ENCODE measurements at regions not wholly inside any gene's neighbourhood (a gene's known extent, or its start where the extent isn't known, plus 50 kb on each side); places are given as distances from the start of the nearest gene placed in this dataset.

- DNase-seq, result no peak
Measured at GRCh38 chr5:98585661-98586310, 187.7 kb upstream of the RGMB start.

GRCh38 chr5:98586581-98586980, 186.9 kb upstream of the RGMB start:
- DNase-seq, result no peak

- no peak for DNase-seq
Measured at GRCh38 chr5:98587166-98587565, 186.3 kb upstream of the RGMB start.

- no peak for DNase-seq
Measured at GRCh38 chr5:98588215-98588614, 185.2 kb upstream of the RGMB start.

GRCh38 chr5:98593418-98593817, 180.0 kb upstream of the RGMB start:
- no peak for DNase-seq

GRCh38 chr5:98594098-98594497, 179.4 kb upstream of the RGMB start:
- no peak for DNase-seq

- no peak for DNase-seq
Measured at GRCh38 chr5:98599016-98599415, 174.4 kb upstream of the RGMB start.

GRCh38 chr5:98602534-98603112, 170.8 kb upstream of the RGMB start:
- DNase-seq, result no peak

- no peak for DNase-seq
Measured at GRCh38 chr5:98603456-98603855, 170.0 kb upstream of the RGMB start.

GRCh38 chr5:98604301-98604700, 169.2 kb upstream of the RGMB start:
- DNase-seq, result peak in 1 of 3 experiments; percentile 1

GRCh38 chr5:98604721-98605425, 168.6 kb upstream of the RGMB start:
- DNase-seq, result peak; percentile 12 to 49 (median 18)

- peak in 1 of 3 experiments; percentile 38 for DNase-seq
Measured at GRCh38 chr5:98605426-98605825, 168.0 kb upstream of the RGMB start.

GRCh38 chr5:98606961-98607360, 166.5 kb upstream of the RGMB start:
- DNase-seq, result peak in 1 of 3 experiments; percentile 18

GRCh38 chr5:98608052-98608451, 165.4 kb upstream of the RGMB start:
- DNase-seq, result no peak

- DNase-seq, result no peak
Measured at GRCh38 chr5:98614341-98614740, 159.1 kb upstream of the RGMB start.

GRCh38 chr5:98621821-98622220, 151.6 kb upstream of the RGMB start:
- DNase-seq, result no peak

GRCh38 chr5:98624145-98624880, 149.2 kb upstream of the RGMB start:
- no peak for DNase-seq

GRCh38 chr5:98627121-98627520, 146.3 kb upstream of the RGMB start:
- no peak for DNase-seq

GRCh38 chr5:98630621-98631020, 142.8 kb upstream of the RGMB start:
- no peak for DNase-seq

- no peak for DNase-seq
Measured at GRCh38 chr5:98631311-98632054, 142.0 kb upstream of the RGMB start.

- peak in 1 of 3 experiments; percentile 1 for DNase-seq
Measured at GRCh38 chr5:98635656-98636055, 137.8 kb upstream of the RGMB start.

- DNase-seq, result no peak
Measured at GRCh38 chr5:98637116-98637515, 136.3 kb upstream of the RGMB start.

- DNase-seq, result no peak
Measured at GRCh38 chr5:98637557-98637956, 135.9 kb upstream of the RGMB start.

All from NCI-H1417 (cell line).